ENCODE measurements at regions not wholly inside any gene's neighbourhood (a gene's known extent, or its start where the extent isn't known, plus 50 kb on each side); places are given as distances from the start of the nearest gene placed in this dataset.

GRCh38 chr2:16160281-16161084 lies 220.1 kb downstream of the MYCN start:
- Histone ChIP-seq H3K4me2 (ENCODE audit: low read depth, low read length, poor library complexity, severe bottlenecking) (no peak overlapping the region), H3K9me3 (ENCODE audit: insufficient read depth, low read length) (no peaks in the 10 kb centered on the region), H2AFZ (ENCODE audit: low read depth, low read length, severe bottlenecking) (no peak overlapping the region), H3K27ac (ENCODE audit: low read depth, low read length) (no peak overlapping the region), H3K27me3 (ENCODE audit: low read length) (no peaks in the 10 kb centered on the region), H3K9ac (ENCODE audit: low read length) (no peak overlapping the region), H3K4me3 (ENCODE audit: insufficient read depth, low read length, poor library complexity, severe bottlenecking) (no peak overlapping the region), H3K36me3 (ENCODE audit: low read length) (no peaks in the 10 kb centered on the region), H4K20me1 (ENCODE audit: low read depth, low read length) (no peaks in the 10 kb centered on the region), H3K9me2 (replicated peaks; ENCODE audit: insufficient read depth, low read length) (no peaks in the 10 kb centered on the region), H3K79me2 (ENCODE audit: insufficient read depth, low read length) (no peaks in the 10 kb centered on the region), H3F3A (ENCODE audit: insufficient read depth) (no peaks in the 10 kb centered on the region)
- TF ChIP-seq EZH2phosphoT487 (conservative IDR thresholded peaks at IDR 0.05; ENCODE audit: low read length) = no peak
- TF ChIP-seq, protein P1, sequence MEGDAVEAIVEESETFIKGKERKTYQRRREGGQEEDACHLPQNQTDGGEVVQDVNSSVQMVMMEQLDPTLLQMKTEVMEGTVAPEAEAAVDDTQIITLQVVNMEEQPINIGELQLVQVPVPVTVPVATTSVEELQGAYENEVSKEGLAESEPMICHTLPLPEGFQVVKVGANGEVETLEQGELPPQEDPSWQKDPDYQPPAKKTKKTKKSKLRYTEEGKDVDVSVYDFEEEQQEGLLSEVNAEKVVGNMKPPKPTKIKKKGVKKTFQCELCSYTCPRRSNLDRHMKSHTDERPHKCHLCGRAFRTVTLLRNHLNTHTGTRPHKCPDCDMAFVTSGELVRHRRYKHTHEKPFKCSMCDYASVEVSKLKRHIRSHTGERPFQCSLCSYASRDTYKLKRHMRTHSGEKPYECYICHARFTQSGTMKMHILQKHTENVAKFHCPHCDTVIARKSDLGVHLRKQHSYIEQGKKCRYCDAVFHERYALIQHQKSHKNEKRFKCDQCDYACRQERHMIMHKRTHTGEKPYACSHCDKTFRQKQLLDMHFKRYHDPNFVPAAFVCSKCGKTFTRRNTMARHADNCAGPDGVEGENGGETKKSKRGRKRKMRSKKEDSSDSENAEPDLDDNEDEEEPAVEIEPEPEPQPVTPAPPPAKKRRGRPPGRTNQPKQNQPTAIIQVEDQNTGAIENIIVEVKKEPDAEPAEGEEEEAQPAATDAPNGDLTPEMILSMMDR (IDR thresholded peaks at IDR 0.05; ENCODE audit: insufficient read depth, low read length, poor library complexity, severe bottlenecking) = no peak

DNA sequence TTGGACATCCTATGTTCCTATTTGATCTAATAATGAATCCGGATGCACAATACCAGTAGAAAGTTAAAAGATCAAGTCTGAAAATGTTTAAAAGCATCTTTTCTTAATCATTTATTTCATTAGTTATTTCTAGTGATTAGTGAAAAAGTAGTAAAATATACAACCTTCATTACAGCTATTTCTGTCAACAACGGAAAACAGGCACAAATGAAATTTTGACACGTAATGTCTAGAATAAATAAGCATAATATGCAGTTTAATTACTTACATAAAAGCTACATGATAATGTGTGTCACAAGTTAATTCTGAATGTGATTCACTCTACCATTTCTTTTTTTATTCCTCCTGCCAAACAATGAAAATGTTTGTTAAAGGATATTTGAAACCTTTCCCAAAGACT lies 216.1 kb downstream of the MYCN start:
- TF ChIP-seq, protein P1 (IDR thresholded peaks at IDR 0.05; ENCODE audit: insufficient read depth, low read length, poor library complexity, severe bottlenecking) = no peak
- no peak for TF ChIP-seq EZH2phosphoT487 (conservative IDR thresholded peaks at IDR 0.05; ENCODE audit: low read length)
- H4K20me1 ChIP-seq (ENCODE audit: low read depth, low read length) = no peaks in the 10 kb centered on the region
- H3F3A ChIP-seq (ENCODE audit: insufficient read depth) = no peaks in the 10 kb centered on the region
- H3K4me3 ChIP-seq (ENCODE audit: insufficient read depth, low read length, poor library complexity, severe bottlenecking) = no peak overlapping the region
- no peaks in the 10 kb centered on the region for H3K79me2 ChIP-seq (ENCODE audit: insufficient read depth, low read length)
- H3K9me3 ChIP-seq (ENCODE audit: insufficient read depth, low read length) = no peaks in the 10 kb centered on the region
- no peak overlapping the region for H3K9ac ChIP-seq (ENCODE audit: low read length)
- no peak overlapping the region for H3K27ac ChIP-seq (ENCODE audit: low read depth, low read length)
- H2AFZ ChIP-seq (ENCODE audit: low read depth, low read length, severe bottlenecking) = no peak overlapping the region
- no peak overlapping the region for H3K4me2 ChIP-seq (ENCODE audit: low read depth, low read length, poor library complexity, severe bottlenecking)
- H3K36me3 ChIP-seq (ENCODE audit: low read length) = no peaks in the 10 kb centered on the region
- H3K9me2 ChIP-seq (replicated peaks; ENCODE audit: insufficient read depth, low read length) = no peaks in the 10 kb centered on the region
- no peaks in the 10 kb centered on the region for H3K27me3 ChIP-seq (ENCODE audit: low read length)

DNA sequence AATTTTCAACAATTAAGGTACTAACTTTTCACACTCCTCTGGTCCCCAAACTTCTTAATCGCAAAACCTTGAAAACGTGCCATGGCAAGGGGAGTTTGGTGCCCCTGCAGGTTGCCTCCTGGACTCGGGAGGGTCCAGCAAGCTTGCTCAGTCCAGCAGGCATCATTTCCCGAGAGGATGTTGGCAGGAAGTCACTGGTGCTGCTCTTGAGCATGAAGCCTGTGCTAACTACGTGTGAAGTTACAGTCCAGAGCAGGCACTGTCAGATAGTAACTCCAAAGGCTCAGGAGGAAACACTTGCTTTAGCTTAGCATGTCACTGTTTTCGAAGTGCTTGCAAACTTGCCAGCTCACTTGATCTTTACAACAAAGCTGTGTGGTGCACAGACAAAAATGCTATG lies 215.4 kb downstream of the MYCN start:
- no peaks in the 10 kb centered on the region for H3K27me3 ChIP-seq (ENCODE audit: low read length)
- H3K79me2 ChIP-seq (ENCODE audit: insufficient read depth, low read length) = no peaks in the 10 kb centered on the region
- H3K9me2 ChIP-seq (replicated peaks; ENCODE audit: insufficient read depth, low read length) = no peaks in the 10 kb centered on the region
- H3K4me3 ChIP-seq (ENCODE audit: insufficient read depth, low read length, poor library complexity, severe bottlenecking) = no peak overlapping the region
- H3K9ac ChIP-seq (ENCODE audit: low read length) = no peak overlapping the region
- H3K4me2 ChIP-seq (ENCODE audit: low read depth, low read length, poor library complexity, severe bottlenecking) = no peak overlapping the region
- H3K27ac ChIP-seq (ENCODE audit: low read depth, low read length) = no peak overlapping the region
- H3K9me3 ChIP-seq (ENCODE audit: insufficient read depth, low read length) = no peaks in the 10 kb centered on the region
- H4K20me1 ChIP-seq (ENCODE audit: low read depth, low read length) = no peaks in the 10 kb centered on the region
- no peak overlapping the region for H2AFZ ChIP-seq (ENCODE audit: low read depth, low read length, severe bottlenecking)
- no peaks in the 10 kb centered on the region for H3K36me3 ChIP-seq (ENCODE audit: low read length)
- H3F3A ChIP-seq (ENCODE audit: insufficient read depth) = no peaks in the 10 kb centered on the region
- TF ChIP-seq, protein P1 (IDR thresholded peaks at IDR 0.05; ENCODE audit: insufficient read depth, low read length, poor library complexity, severe bottlenecking) = no peak
- no peak for TF ChIP-seq EZH2phosphoT487 (conservative IDR thresholded peaks at IDR 0.05; ENCODE audit: low read length)
